ENCODE measurements at regions not wholly inside any gene's neighbourhood (a gene's known extent, or its start where the extent isn't known, plus 50 kb on each side); places are given as distances from the start of the nearest gene placed in this dataset.
A peak's percentile ranks its signal among the peaks of the same experiment; 100 is the strongest.

- DNase-seq (ENCODE audit: low spot score): peak; percentile 65
Measured at GRCh38 chr3:152719264-152719663, 115.7 kb upstream of the P2RY1 start.

DNA sequence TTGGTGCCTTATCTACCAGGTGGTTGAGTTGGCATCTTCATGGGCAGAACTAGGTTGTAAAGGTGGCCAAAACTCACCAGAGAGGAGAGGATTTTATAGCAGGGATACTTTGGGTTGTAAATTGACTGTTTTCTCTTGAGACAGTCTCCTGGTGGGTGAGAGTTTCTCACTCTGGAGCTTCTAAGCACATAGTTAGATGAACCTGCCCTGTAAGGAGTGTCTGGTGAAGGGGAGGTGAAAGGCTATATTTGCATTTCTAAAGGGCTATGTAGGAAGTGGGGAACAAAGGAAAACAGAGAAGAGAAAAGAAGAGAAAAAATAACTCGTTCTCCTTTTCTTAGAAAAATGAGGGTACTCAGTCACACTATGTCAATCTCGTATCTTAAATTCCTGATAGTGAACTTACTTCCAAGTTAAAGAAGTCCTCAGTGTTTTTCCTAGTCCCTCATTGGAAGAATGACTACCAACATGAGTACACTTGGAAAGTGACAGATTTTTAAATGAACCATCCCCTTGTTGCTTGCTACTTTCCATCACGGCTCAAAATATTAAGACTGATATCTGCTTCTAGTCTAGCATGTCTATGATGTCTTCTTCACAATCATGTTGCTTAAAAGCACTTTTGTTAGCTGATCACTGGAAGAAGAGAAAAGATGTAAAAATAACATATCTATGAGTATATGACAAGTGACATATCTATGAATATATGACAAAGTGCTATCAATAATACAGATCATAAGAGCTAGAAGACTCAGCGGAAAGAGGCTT, 113.8 kb upstream of the P2RY1 start:
- no peak for DNase-seq (ENCODE audit: low spot score)

- DNase-seq (ENCODE audit: low spot score): no peak
Measured at GRCh38 chr3:152724270-152724669, 110.7 kb upstream of the P2RY1 start.

DNA sequence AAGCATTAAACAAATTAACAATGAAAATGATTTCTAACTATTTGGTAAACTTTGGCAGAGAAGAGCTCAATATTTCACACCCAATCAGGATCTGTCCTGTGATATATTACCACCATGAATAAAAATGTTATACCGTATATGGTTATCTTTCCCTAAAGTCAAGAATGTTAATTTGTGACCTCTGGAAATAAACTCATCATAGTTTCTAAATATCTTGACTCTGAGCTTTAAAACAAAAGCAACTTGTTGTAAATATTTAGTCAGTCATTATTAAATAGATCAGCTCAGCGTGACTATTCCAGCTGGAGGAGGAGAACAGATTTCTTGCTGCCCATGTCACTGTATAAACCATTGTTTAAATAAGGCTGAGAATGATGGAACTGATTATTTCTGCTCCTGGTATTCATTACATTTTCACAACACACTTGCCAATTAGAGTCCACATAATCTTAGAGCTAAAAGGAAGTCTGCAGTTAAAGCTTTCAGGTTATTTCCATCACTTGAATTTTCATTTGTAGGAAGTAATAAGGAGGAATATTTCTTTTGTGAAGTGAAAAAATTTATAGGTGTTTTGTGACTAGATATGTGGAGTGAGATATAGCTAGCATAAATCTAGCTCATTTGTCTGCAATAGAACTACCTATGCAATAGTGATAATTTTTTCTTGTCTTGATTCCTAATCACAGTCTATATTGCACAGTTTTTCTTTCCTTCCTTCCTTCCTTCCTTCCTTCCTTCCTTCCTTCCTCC, 106.5 kb upstream of the P2RY1 start:
- DNase-seq (ENCODE audit: low spot score): no peak

DNA sequence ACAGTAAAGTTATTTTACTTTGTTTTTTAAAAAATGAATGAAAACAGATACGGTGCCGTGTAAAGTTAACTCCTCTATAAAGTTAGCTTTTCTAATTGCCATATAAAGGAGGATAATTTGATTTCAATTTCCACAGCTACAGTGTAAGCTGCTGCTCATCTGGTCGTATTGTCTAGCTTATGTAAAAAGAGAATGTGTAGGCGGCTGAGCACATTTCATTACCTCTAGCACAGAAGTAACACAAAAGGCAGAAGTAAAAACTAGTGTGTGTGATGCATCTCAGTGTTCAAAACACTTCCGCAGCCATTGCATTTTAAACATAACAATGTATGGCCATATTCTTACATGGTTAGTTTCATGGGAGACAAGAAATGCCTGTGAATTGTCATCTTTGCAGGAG, 105.0 kb upstream of the P2RY1 start:
- no peak for DNase-seq (ENCODE audit: low spot score)

DNA sequence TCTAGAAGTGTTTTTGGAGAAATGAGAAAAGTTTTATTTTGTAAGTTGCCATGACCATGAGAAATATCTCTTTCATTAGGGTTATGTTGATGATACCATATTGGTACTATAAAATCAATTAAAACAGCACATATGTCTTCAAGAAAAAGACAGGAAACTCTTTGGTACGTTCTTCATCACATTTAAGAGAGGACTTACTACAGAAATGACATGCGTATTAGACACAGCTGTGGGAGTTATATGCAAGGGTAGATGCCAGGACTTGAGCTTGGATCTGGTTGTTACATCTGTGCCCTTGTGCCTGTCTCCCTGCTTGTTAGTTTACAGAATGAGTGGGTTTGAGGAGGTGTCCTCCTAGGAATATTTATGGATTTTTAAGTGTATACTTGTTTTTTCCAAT, 103.4 kb upstream of the P2RY1 start:
- no peak for DNase-seq (ENCODE audit: low spot score)

DNA sequence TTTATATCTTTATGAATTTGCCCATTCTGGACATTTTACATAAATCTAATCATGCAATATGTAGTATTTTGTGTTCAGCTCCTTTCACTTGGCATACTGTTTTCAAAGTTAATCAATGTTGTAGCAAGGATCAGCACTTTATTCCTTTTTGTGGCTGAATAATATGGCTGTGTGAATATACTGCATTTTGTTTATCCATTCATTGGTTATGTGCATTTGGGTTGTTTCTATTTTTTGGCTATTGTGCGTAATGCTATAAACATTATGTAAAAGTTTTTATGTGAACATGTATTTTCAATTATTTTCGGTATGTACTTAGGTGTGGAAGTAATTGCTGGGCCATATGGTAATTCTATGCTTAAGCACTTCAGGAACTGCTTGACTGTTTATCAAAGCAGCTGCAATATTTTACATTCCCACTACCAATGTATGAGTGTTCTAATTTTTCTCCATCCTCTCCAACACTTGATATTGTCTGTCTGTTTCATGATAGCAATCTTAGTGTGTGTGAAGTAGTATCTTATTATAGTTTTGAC, 101.3 kb upstream of the P2RY1 start:
- DNase-seq (ENCODE audit: low spot score): no peak

GRCh38 chr3:152737021-152737908, 97.7 kb upstream of the P2RY1 start:
- DNase-seq (ENCODE audit: low spot score): peak; percentile 35

GRCh38 chr3:152738656-152739055, 96.3 kb upstream of the P2RY1 start:
- DNase-seq (ENCODE audit: low spot score): no peak

- no peak for DNase-seq (ENCODE audit: low spot score)
Measured at GRCh38 chr3:152742368-152743347, 92.3 kb upstream of the P2RY1 start.

DNA sequence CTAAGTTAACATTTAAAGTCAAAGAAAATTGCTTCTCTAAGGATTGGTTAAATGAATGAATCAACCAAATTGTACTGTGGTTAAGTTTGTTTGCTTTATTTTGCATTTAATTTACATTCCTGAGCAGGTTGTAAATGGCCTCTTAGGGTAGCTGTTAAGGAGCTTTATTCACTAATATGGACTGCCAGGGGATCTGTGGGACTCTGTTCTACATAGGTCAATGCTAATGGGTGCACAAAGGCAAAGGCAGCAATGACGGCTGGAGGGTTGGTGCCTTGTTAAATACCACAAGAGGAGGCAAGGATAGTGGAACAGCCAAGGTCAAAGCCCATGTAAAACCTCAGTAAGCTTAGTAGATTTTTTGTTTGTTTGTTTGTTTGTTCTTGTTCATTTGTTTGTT, 89.3 kb upstream of the P2RY1 start:
- no peak for DNase-seq (ENCODE audit: low spot score)

DNA sequence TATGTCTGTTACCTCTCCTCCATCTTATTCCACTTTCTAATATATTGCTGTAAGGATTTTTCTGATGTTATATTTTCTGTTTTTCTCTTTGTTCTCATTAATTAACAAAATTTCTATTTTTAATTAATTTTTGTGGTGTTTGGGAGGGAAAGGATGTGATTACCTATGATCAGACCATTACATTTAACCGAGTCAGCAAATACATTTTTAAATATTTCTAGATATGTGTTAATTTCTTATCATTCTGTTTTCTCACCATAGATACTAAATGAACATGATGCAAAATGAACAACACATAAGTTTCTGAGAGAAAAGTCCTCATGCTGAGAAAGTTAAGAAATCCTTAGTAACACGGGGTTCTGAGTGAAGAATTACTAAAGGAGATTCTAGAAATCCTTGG, 80.6 kb upstream of the P2RY1 start:
- no peak for DNase-seq (ENCODE audit: low spot score)

- no peak for DNase-seq (ENCODE audit: low spot score)
Measured at GRCh38 chr3:152756807-152757206, 78.1 kb upstream of the P2RY1 start.

DNA sequence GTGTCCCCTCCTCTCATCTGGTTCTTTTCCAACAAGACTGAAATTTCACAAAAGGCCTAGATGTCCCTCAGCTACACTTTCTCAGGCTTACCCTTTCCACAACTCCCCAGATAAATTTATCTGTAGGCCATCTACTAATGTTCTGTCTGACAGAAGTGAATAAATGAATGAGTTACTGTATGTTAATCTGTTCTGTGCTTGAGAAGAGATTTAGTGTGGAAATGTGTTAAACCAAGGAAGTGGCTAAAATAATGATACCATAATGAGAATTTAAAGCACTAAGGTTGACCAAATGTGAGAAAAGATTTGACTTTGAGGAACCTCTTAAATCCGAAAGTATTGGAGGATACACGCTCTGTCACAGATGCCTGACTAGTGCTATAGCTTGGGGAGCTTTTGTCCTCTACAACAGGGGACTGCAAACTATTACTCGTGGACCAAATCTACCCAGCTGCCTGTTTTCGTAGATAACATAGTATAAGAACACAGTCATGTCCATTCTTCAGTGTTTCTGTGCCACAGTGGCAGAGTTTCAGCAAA, 74.8 kb upstream of the P2RY1 start:
- DNase-seq (ENCODE audit: low spot score): no peak

DNA sequence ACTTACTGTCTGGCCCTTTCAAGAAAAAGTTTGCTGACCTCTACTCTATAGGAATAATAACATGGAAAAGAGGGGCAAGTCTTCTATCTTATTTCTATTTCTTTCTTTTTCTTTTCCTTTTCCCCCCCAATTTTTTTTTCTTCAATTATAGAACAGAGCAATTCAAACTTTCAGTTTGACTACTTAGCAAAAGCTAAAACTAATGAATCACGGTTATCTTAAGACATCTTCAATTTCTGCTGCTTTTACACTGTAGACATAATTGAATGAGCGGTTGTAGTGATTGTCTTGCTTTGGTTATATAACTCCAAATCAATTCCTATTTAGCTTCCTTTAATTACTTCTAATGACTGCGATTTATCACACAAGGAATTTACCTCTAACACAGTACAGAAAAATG, 74.3 kb upstream of the P2RY1 start:
- no peak for DNase-seq (ENCODE audit: low spot score)

- no peak for DNase-seq (ENCODE audit: low spot score)
Measured at GRCh38 chr3:152768478-152768877, 66.5 kb upstream of the P2RY1 start.

DNA sequence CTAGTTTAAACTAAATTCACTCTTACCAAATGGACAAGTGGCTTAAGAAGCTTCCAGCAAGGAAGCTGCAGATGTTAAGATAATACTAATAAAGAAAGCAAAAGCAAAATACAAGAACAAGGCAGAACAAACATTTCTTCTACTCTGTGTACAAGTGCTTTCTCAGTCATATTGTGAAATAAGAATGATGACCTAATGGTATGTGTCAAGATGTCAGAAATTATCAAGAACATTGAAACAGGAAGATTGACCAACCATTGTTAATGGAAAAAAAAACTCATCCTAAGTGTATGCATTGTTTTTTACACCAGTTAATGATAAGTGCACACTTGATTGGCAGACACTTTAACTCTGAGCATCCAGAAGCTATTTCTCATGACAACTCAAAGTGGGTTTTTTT, 65.4 kb upstream of the P2RY1 start:
- DNase-seq (ENCODE audit: low spot score): no peak

- no peak for DNase-seq (ENCODE audit: low spot score)
Measured at GRCh38 chr3:152770296-152770695, 64.6 kb upstream of the P2RY1 start.

- DNase-seq (ENCODE audit: low spot score): no peak
Measured at GRCh38 chr3:152771120-152771519, 63.8 kb upstream of the P2RY1 start.

GRCh38 chr3:152772674-152773225, 62.2 kb upstream of the P2RY1 start:
- no peak for DNase-seq (ENCODE audit: low spot score)

DNA sequence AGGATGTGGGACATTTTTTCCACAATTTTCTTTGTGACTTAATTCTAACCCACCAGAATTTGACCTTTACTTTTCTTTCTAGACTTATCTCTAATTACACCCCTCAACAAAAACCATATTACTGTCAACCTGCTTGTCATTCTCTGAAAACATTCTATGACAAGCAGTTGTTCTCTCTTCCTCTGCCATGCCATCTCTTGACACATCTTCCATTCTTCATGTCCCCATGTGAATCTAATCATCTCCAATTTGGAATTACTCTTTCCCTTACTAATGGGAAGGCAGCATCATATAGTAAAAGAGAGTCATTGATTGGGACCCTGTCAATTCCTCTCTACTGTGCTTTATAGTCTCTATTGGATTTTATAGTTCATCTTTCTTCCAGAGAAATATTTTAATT, 61.3 kb upstream of the P2RY1 start:
- DNase-seq (ENCODE audit: low spot score): no peak

Measured in RKO (cell line).